ENCODE measurements at regions not wholly inside any gene's neighbourhood (a gene's known extent, or its start where the extent isn't known, plus 50 kb on each side); places are given as distances from the start of the nearest gene placed in this dataset.

GRCh38 chr6:160919723-160920440 lies 71.7 kb upstream of the MAP3K4 start:
- Histone ChIP-seq H3K79me2 (ENCODE audit: control insufficient read depth, insufficient read depth, low read length, poor library complexity) (no peaks in the 10 kb centered on the region), H4K8ac (ENCODE audit: low read depth, low read length) (no peak overlapping the region), H3K4me3 (ENCODE audit: low read depth, low read length) (no peak overlapping the region), H3K4me1 (ENCODE audit: control insufficient read depth in 1 of 2, insufficient read depth in 2 of 2, low read length in 2 of 2) (no peaks in the 10 kb centered on the region), H2AFZ (ENCODE audit: insufficient read depth, low read length, poor library complexity) (no peak overlapping the region), H2BK12ac (ENCODE audit: low read length) (no peak overlapping the region), H2BK5ac (ENCODE audit: low read depth, low read length, poor library complexity) (no peak overlapping the region), H4K12ac (ENCODE audit: low read depth, low read length) (no peak overlapping the region), H3K23ac (ENCODE audit: low read length) (no peak overlapping the region), H3K27me3 (ENCODE audit: insufficient read depth, low read length) (no peaks in the 10 kb centered on the region), H2AK5ac (ENCODE audit: low read length) (no peak overlapping the region), H3K27ac (ENCODE audit: low read depth, low read length) (no peak overlapping the region), H2BK120ac (ENCODE audit: insufficient read depth, low read length, poor library complexity) (no peak overlapping the region), H4K91ac (ENCODE audit: low read depth, low read length) (no peak overlapping the region), H3K4ac (ENCODE audit: low read depth, low read length) (no peak overlapping the region), H3K36me3 (ENCODE audit: control insufficient read depth in 1 of 2, insufficient read depth in 2 of 2, low read length in 2 of 2) (no peaks in the 10 kb centered on the region), H3K79me1 (ENCODE audit: low read length) (no peaks in the 10 kb centered on the region), H3K9ac (ENCODE audit: low read length) (no peak overlapping the region), H3K14ac (ENCODE audit: low read length) (no peak overlapping the region), H3K18ac (ENCODE audit: low read length) (no peak overlapping the region), H3K9me3 (ENCODE audit: insufficient read depth, low read depth, low read length) (no peaks in the 10 kb centered on the region), H3K4me2 (ENCODE audit: low read length) (no peak overlapping the region)
- peak; percentile 11 to 63 for DNase-seq
- WGBS (ENCODE audit: extremely low coverage, insufficient coverage, insufficient read length): no CpG with 5 or more reads among the region's 2 CpGs

DNA sequence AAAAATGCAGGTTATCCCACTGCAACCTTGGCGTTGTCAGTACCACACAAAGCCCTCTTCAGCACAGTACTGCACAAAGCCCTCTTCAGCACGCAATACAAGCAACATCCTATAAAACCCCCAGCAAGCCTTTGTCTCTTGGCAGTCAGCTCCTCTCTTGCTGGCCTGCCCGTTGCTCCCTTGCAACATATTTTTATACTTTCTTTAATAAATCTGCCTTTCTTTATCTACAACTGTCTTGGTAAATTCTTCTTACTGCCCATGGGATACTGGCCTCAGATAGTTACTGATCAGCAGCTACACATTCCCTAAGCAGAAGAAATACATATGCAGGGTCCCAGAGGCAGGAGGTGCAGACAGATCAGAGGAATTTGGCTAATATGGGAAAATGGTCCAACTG lies 70.5 kb upstream of the MAP3K4 start:
- H2BK5ac ChIP-seq (ENCODE audit: low read depth, low read length, poor library complexity): no peak overlapping the region
- no peak overlapping the region for H2BK120ac ChIP-seq (ENCODE audit: insufficient read depth, low read length, poor library complexity)
- H3K14ac ChIP-seq (ENCODE audit: low read length): no peak overlapping the region
- no peaks in the 10 kb centered on the region for H3K27me3 ChIP-seq (ENCODE audit: insufficient read depth, low read length)
- no peak overlapping the region for H3K4me2 ChIP-seq (ENCODE audit: low read length)
- no peak overlapping the region for H3K18ac ChIP-seq (ENCODE audit: low read length)
- H3K9ac ChIP-seq (ENCODE audit: low read length): no peak overlapping the region
- no peak overlapping the region for H2BK12ac ChIP-seq (ENCODE audit: low read length)
- H3K4ac ChIP-seq (ENCODE audit: low read depth, low read length): no peak overlapping the region
- no peaks in the 10 kb centered on the region for H3K4me1 ChIP-seq (ENCODE audit: control insufficient read depth in 1 of 2, insufficient read depth in 2 of 2, low read length in 2 of 2)
- no peaks in the 10 kb centered on the region for H3K9me3 ChIP-seq (ENCODE audit: insufficient read depth, low read depth, low read length)
- no peak overlapping the region for H4K8ac ChIP-seq (ENCODE audit: low read depth, low read length)
- no peak overlapping the region for H2AFZ ChIP-seq (ENCODE audit: insufficient read depth, low read length, poor library complexity)
- H4K12ac ChIP-seq (ENCODE audit: low read depth, low read length): no peak overlapping the region
- no peak overlapping the region for H3K23ac ChIP-seq (ENCODE audit: low read length)
- H3K27ac ChIP-seq (ENCODE audit: low read depth, low read length): no peak overlapping the region
- no peaks in the 10 kb centered on the region for H3K79me1 ChIP-seq (ENCODE audit: low read length)
- DNase-seq: no peak
- H3K4me3 ChIP-seq (ENCODE audit: low read depth, low read length): no peak overlapping the region
- peaks cover 2% of the 10 kb centered on the region for H3K79me2 ChIP-seq (ENCODE audit: control insufficient read depth, insufficient read depth, low read length, poor library complexity)
- no CpG with 5 or more reads among the region's 3 CpGs for WGBS (ENCODE audit: extremely low coverage, insufficient coverage, insufficient read length)
- H2AK5ac ChIP-seq (ENCODE audit: low read length): no peak overlapping the region
- H3K36me3 ChIP-seq (ENCODE audit: control insufficient read depth in 1 of 2, insufficient read depth in 2 of 2, low read length in 2 of 2): no peaks in the 10 kb centered on the region
- no peak overlapping the region for H4K91ac ChIP-seq (ENCODE audit: low read depth, low read length)

GRCh38 chr6:160926281-160927276 lies 65.0 kb upstream of the MAP3K4 start:
- Histone ChIP-seq H2AK5ac (ENCODE audit: low read length) (no peak overlapping the region), H3K4me1 (ENCODE audit: control insufficient read depth in 1 of 2, insufficient read depth in 2 of 2, low read length in 2 of 2) (peaks cover 8 to 12% of the 10 kb centered on the region in 2 experiments), H4K12ac (ENCODE audit: low read depth, low read length) (no peak overlapping the region), H3K27me3 (ENCODE audit: insufficient read depth, low read length) (no peaks in the 10 kb centered on the region), H3K4ac (ENCODE audit: low read depth, low read length) (no peak overlapping the region), H4K91ac (ENCODE audit: low read depth, low read length) (peak overlapping the region; percentile 58), H3K4me2 (ENCODE audit: low read length) (peak overlapping the region; percentile 2), H3K4me3 (ENCODE audit: low read depth, low read length) (no peak overlapping the region), H3K9ac (ENCODE audit: low read length) (no peak overlapping the region), H2AFZ (ENCODE audit: insufficient read depth, low read length, poor library complexity) (no peak overlapping the region), H3K79me1 (ENCODE audit: low read length) (peaks cover 10% of the 10 kb centered on the region), H2BK120ac (ENCODE audit: insufficient read depth, low read length, poor library complexity) (peak overlapping the region; percentile 81), H3K36me3 (ENCODE audit: control insufficient read depth in 1 of 2, insufficient read depth in 2 of 2, low read length in 2 of 2) (no peaks in the 10 kb centered on the region), H3K27ac (ENCODE audit: low read depth, low read length) (peak overlapping the region; percentile 60), H2BK12ac (ENCODE audit: low read length) (peak overlapping the region; percentile 15), H3K18ac (ENCODE audit: low read length) (no peak overlapping the region), H3K14ac (ENCODE audit: low read length) (peak overlapping the region; percentile 49), H4K8ac (ENCODE audit: low read depth, low read length) (peak overlapping the region; percentile 3), H3K23ac (ENCODE audit: low read length) (no peak overlapping the region), H3K9me3 (ENCODE audit: insufficient read depth, low read depth, low read length) (no peaks in the 10 kb centered on the region), H2BK5ac (ENCODE audit: low read depth, low read length, poor library complexity) (peak overlapping the region; percentile 54), H3K79me2 (ENCODE audit: control insufficient read depth, insufficient read depth, low read length, poor library complexity) (peaks cover 3% of the 10 kb centered on the region)
- no CpG with 5 or more reads among the region's 29 CpGs for WGBS (ENCODE audit: extremely low coverage, insufficient coverage, insufficient read length)
- DNase-seq: peak in 1 of 2 donors; percentile 35

DNA sequence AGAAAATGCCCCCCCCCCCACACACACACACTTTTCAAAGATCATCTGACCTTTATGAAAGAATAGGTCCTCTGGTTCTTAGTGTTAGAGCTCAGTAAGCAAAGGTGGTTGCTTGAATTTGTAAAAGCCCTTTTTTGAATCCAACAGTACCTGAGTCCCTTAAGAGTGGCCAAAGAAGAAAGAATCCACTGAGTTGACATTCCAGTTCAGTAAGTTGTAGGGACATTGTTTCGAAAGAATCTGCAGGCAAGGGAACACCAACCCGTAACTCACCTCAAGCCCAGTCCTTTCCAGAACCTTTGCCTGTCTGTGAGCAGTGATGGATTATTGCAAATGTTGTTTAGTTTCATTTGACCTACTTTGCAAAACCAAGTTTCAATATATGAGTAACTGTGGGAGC lies 64.2 kb upstream of the MAP3K4 start:
- Histone ChIP-seq H2BK120ac (ENCODE audit: insufficient read depth, low read length, poor library complexity) (peak overlapping the region; percentile 81), H3K36me3 (ENCODE audit: control insufficient read depth in 1 of 2, insufficient read depth in 2 of 2, low read length in 2 of 2) (no peaks in the 10 kb centered on the region), H2AK5ac (ENCODE audit: low read length) (no peak overlapping the region), H4K12ac (ENCODE audit: low read depth, low read length) (no peak overlapping the region), H3K4me2 (ENCODE audit: low read length) (no peak overlapping the region), H3K27ac (ENCODE audit: low read depth, low read length) (peak overlapping the region; percentile 60), H2BK12ac (ENCODE audit: low read length) (no peak overlapping the region), H3K9me3 (ENCODE audit: insufficient read depth, low read depth, low read length) (no peaks in the 10 kb centered on the region), H3K4me3 (ENCODE audit: low read depth, low read length) (no peak overlapping the region), H2AFZ (ENCODE audit: insufficient read depth, low read length, poor library complexity) (no peak overlapping the region), H3K4me1 (ENCODE audit: control insufficient read depth in 1 of 2, insufficient read depth in 2 of 2, low read length in 2 of 2) (peaks cover 8 to 12% of the 10 kb centered on the region in 2 experiments), H4K91ac (ENCODE audit: low read depth, low read length) (peak overlapping the region; percentile 58), H2BK5ac (ENCODE audit: low read depth, low read length, poor library complexity) (no peak overlapping the region), H3K18ac (ENCODE audit: low read length) (no peak overlapping the region), H3K23ac (ENCODE audit: low read length) (no peak overlapping the region), H3K9ac (ENCODE audit: low read length) (no peak overlapping the region), H3K4ac (ENCODE audit: low read depth, low read length) (no peak overlapping the region), H3K27me3 (ENCODE audit: insufficient read depth, low read length) (no peaks in the 10 kb centered on the region), H3K79me1 (ENCODE audit: low read length) (peaks cover 11% of the 10 kb centered on the region), H3K14ac (ENCODE audit: low read length) (no peak overlapping the region), H4K8ac (ENCODE audit: low read depth, low read length) (no peak overlapping the region), H3K79me2 (ENCODE audit: control insufficient read depth, insufficient read depth, low read length, poor library complexity) (peaks cover 3% of the 10 kb centered on the region)
- peak; percentile 42 to 83 for DNase-seq
- WGBS (ENCODE audit: extremely low coverage, insufficient coverage, insufficient read length): no CpG with 5 or more reads among the region's 2 CpGs

Measured in trophoblast cell (in vitro differentiated cells and primary cell).